GM23338 (cell line): ENCODE measurements at regions not wholly inside any gene's neighbourhood (a gene's known extent, or its start where the extent isn't known, plus 50 kb on each side); places are given as distances from the start of the nearest gene placed in this dataset.

Experiments used
- ATAC-seq: fragments of 200-7000 bp; cut with Tn5 transposase; 3 replicates; pipeline ENCODE4 v1.9.1; 2020
- DNase-seq: peaks from one replicate; pipeline ENCODE4 v3.0.0-alpha.2; 2015; ENCODE audit warnings: low spot score
- H2AFZ ChIP-seq: fragments of 200-600 bp; sonication (generic); 2 replicates; pipeline ENCODE4 v1.8.0; 2016; ENCODE audit warnings: antibody characterized with exemption, mild to moderate bottlenecking, moderate library complexity
- H3F3A ChIP-seq: fragments of 200-600 bp; sonication (generic); replicated peaks from 2 replicates; pipeline ENCODE4 v1.8.0; 2017; ENCODE audit warnings: antibody characterized with exemption, mixed run types, low read depth
- H3K27ac ChIP-seq: fragments of 200-600 bp; sonication (generic); 2 replicates; pipeline ENCODE4 v1.6.1; 2016; ENCODE audit warnings: low read depth
- H3K27me3 ChIP-seq: fragments of 200-600 bp; sonication (generic); 2 replicates; pipeline ENCODE4 v1.8.0; 2016; ENCODE audit warnings: mild to moderate bottlenecking, mixed run types, moderate library complexity; ENCODE audit not compliant: insufficient read depth
- H3K36me3 ChIP-seq: fragments of 200-600 bp; sonication (generic); 2 replicates; pipeline ENCODE4 v1.8.0; 2016; ENCODE audit warnings: mild to moderate bottlenecking; ENCODE audit not compliant: insufficient read depth
- H3K4me1 ChIP-seq: fragments of 200-600 bp; sonication (generic); 2 replicates; pipeline ENCODE4 v1.8.0; 2016; ENCODE audit warnings: mild to moderate bottlenecking, moderate library complexity; ENCODE audit not compliant: insufficient read depth
- H3K4me2 ChIP-seq: fragments of 200-600 bp; sonication (generic); 2 replicates; pipeline ENCODE4 v1.7.1; 2017; ENCODE audit warnings: mixed run types
- H3K4me3 ChIP-seq: fragments of 200-600 bp; sonication (generic); 2 replicates; pipeline ENCODE4 v1.6.1; 2016; ENCODE audit warnings: mixed run types
- H3K79me2 ChIP-seq: fragments of 200-600 bp; sonication (generic); replicated peaks from 2 replicates; pipeline ENCODE4 v1.8.0; 2017; ENCODE audit warnings: mild to moderate bottlenecking; ENCODE audit not compliant: insufficient read depth
- H3K9me2 ChIP-seq: fragments of 200-600 bp; sonication (generic); 2 replicates; pipeline ENCODE4 v1.8.0; 2017; ENCODE audit not compliant: insufficient read depth
- H4K20me1 ChIP-seq: fragments of 200-600 bp; sonication (generic); replicated peaks from 2 replicates; pipeline ENCODE4 v1.8.0; 2017; ENCODE audit warnings: mild to moderate bottlenecking; ENCODE audit not compliant: insufficient read depth
- H3K27ac Mint-ChIP-seq: 2 replicates; pipeline ENCODE4 v1.8.0; 2020; ENCODE audit warnings: inconsistent platforms, mild to moderate bottlenecking, moderate library complexity, mixed read lengths
- H3K27me3 Mint-ChIP-seq: 3 replicates; pipeline ENCODE4 v1.8.0; 2022; ENCODE audit warnings: low read depth, mild to moderate bottlenecking, moderate library complexity, mixed read lengths, inconsistent platforms; ENCODE audit not compliant: insufficient read depth, poor library complexity
- H3K36me3 Mint-ChIP-seq: 3 replicates; pipeline ENCODE4 v1.8.0; 2021; ENCODE audit warnings: low read depth, mild to moderate bottlenecking, inconsistent platforms, moderate library complexity, mixed read lengths
- H3K4me1 Mint-ChIP-seq: 3 replicates; pipeline ENCODE4 v1.8.0; 2020; ENCODE audit warnings: mild to moderate bottlenecking, inconsistent platforms, mixed read lengths
- H3K4me3 Mint-ChIP-seq: 3 replicates; pipeline ENCODE4 v1.8.0; 2021; ENCODE audit warnings: moderate library complexity, mild to moderate bottlenecking, inconsistent platforms, mixed read lengths
- H3K9me3 Mint-ChIP-seq: 3 replicates; pipeline ENCODE4 v1.8.0; 2020; ENCODE audit warnings: moderate library complexity, mild to moderate bottlenecking, inconsistent platforms, mixed read lengths
- CREB1 ChIP-seq: fragments of 250-450 bp; sonication (Bioruptor Pico); IDR thresholded peaks from 2 replicates; pipeline ENCODE4 v1.5.0; 2020; ENCODE audit warnings: low read depth, mild to moderate bottlenecking, moderate library complexity
- EZH2 ChIP-seq: fragments of 200-600 bp; sonication (generic); IDR thresholded peaks from one replicate; pipeline ENCODE4 v1.8.0; 2017; ENCODE audit warnings: antibody characterized with exemption, mild to moderate bottlenecking, low read depth; ENCODE audit not compliant: unreplicated experiment
- EZH2phosphoT487 ChIP-seq: fragments of 200-600 bp; sonication (generic); IDR thresholded peaks from one replicate; pipeline ENCODE4 v1.8.1; 2018; ENCODE audit warnings: antibody characterized with exemption; ENCODE audit not compliant: unreplicated experiment
- JUNB ChIP-seq: IDR thresholded peaks from one replicate; pipeline ENCODE4 v1.6.1; 2016; ENCODE audit warnings: antibody characterized with exemption; ENCODE audit not compliant: unreplicated experiment
- NANOG ChIP-seq: IDR thresholded peaks from 2 replicates; pipeline ENCODE4 v1.6.1; 2016; ENCODE audit warnings: antibody characterized with exemption, borderline replicate concordance
- POLR2AphosphoS5 ChIP-seq: IDR thresholded peaks from 2 replicates; pipeline ENCODE4 v1.6.1; 2016; ENCODE audit warnings: antibody characterized with exemption, low read depth
- STAT1 ChIP-seq: IDR thresholded peaks from one replicate; pipeline ENCODE4 v1.6.1; 2016; ENCODE audit warnings: antibody characterized with exemption; ENCODE audit not compliant: unreplicated experiment
- ZNF114 ChIP-seq: fragments of 250-450 bp; sonication (Bioruptor Pico); IDR thresholded peaks from 2 replicates; pipeline ENCODE4 v1.5.0; 2020; ENCODE audit warnings: mild to moderate bottlenecking, moderate library complexity
- ZNF331 ChIP-seq: fragments of 250-450 bp; sonication (Bioruptor Pico); IDR thresholded peaks from 2 replicates; pipeline ENCODE4 v1.5.0; 2020; ENCODE audit warnings: low read depth, mild to moderate bottlenecking, moderate library complexity
- TF ChIP-seq, protein P1 (sequence below): IDR thresholded peaks from 2 replicates; pipeline ENCODE4 v1.6.1; 2016; ENCODE audit warnings: antibody characterized with exemption
- TF ChIP-seq, protein P2 (sequence below): IDR thresholded peaks from one replicate; pipeline ENCODE4 v1.6.1; 2018; ENCODE audit warnings: antibody characterized with exemption; ENCODE audit not compliant: unreplicated experiment
- TF ChIP-seq, protein P3 (sequence below): fragments of 250-450 bp; sonication (Bioruptor Pico); IDR thresholded peaks from 2 replicates; pipeline ENCODE4 v1.5.0; 2020; ENCODE audit warnings: mild to moderate bottlenecking, moderate library complexity
- TF ChIP-seq, protein P4 (sequence below), 2 experiments: fragments of 200-600 bp in 1 of 2; sonication (generic) in 1 of 2; conservative IDR thresholded peaks; 2 replicates each; pipeline versions ENCODE4 v1.5.1 to v1.6.1; 2016 to 2017; ENCODE audit warnings: antibody characterized with exemption in 2 of 2, low read depth in 2 of 2, mild to moderate bottlenecking in 2 of 2, moderate library complexity in 1 of 2

DNA sequence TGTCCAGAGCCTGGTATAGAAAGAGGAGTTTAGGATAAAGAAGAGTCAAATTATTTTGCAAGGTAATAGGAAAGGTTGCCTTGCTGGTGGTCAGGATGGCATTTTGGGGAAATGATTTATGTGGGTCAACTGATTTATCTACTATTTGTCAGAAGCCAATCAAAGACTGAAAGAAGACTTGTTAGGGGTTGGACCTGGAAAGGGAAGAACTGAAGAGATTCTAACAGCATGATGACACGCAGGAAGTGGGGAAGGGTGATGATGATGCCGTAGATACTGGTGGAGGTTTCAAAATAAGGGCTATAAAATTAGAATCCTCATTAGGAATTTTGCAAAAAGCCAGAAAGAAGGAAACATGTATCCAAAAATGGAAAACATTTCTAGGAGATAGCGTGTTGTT is 60.7 kb upstream of the FGF14 start:
- Histone ChIP-seq H3K27ac (no peak overlapping the region), H3K4me3 (no peak overlapping the region), H3K27me3 (no peaks in the 10 kb centered on the region), H3K36me3 (no peaks in the 10 kb centered on the region), H3K4me1 (no peaks in the 10 kb centered on the region), H4K20me1 (no peaks in the 10 kb centered on the region), H3K4me2 (no peak overlapping the region), H3K79me2 (no peaks in the 10 kb centered on the region), H2AFZ (0 out of 2 replicates have a peak overlapping the region, but pooled peaks have one; percentile 24), H3F3A (no peaks in the 10 kb centered on the region), H3K9me2 (no peaks in the 10 kb centered on the region)
- H3K4me3 Mint-ChIP-seq: no peak overlapping the region
- no peaks in the 10 kb centered on the region for H3K9me3 Mint-ChIP-seq
- no peaks in the 10 kb centered on the region for H3K27me3 Mint-ChIP-seq
- DNase-seq (no peak), ATAC-seq (no peak)
- TF ChIP-seq, protein P1, sequence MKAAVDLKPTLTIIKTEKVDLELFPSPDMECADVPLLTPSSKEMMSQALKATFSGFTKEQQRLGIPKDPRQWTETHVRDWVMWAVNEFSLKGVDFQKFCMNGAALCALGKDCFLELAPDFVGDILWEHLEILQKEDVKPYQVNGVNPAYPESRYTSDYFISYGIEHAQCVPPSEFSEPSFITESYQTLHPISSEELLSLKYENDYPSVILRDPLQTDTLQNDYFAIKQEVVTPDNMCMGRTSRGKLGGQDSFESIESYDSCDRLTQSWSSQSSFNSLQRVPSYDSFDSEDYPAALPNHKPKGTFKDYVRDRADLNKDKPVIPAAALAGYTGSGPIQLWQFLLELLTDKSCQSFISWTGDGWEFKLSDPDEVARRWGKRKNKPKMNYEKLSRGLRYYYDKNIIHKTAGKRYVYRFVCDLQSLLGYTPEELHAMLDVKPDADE: no peak
- TF ChIP-seq, protein P2, sequence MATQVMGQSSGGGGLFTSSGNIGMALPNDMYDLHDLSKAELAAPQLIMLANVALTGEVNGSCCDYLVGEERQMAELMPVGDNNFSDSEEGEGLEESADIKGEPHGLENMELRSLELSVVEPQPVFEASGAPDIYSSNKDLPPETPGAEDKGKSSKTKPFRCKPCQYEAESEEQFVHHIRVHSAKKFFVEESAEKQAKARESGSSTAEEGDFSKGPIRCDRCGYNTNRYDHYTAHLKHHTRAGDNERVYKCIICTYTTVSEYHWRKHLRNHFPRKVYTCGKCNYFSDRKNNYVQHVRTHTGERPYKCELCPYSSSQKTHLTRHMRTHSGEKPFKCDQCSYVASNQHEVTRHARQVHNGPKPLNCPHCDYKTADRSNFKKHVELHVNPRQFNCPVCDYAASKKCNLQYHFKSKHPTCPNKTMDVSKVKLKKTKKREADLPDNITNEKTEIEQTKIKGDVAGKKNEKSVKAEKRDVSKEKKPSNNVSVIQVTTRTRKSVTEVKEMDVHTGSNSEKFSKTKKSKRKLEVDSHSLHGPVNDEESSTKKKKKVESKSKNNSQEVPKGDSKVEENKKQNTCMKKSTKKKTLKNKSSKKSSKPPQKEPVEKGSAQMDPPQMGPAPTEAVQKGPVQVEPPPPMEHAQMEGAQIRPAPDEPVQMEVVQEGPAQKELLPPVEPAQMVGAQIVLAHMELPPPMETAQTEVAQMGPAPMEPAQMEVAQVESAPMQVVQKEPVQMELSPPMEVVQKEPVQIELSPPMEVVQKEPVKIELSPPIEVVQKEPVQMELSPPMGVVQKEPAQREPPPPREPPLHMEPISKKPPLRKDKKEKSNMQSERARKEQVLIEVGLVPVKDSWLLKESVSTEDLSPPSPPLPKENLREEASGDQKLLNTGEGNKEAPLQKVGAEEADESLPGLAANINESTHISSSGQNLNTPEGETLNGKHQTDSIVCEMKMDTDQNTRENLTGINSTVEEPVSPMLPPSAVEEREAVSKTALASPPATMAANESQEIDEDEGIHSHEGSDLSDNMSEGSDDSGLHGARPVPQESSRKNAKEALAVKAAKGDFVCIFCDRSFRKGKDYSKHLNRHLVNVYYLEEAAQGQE: no peak
- TF ChIP-seq EZH2 (no peak), EZH2phosphoT487 (no peak), ZNF331 (CRISPR knock-in tag) (no peak), JUNB (no peak), CREB1 (no peak), POLR2AphosphoS5 (no peak), NANOG (no peak), ZNF114 (CRISPR knock-in tag) (no peak), STAT1 (no peak)
- TF ChIP-seq, protein P3, sequence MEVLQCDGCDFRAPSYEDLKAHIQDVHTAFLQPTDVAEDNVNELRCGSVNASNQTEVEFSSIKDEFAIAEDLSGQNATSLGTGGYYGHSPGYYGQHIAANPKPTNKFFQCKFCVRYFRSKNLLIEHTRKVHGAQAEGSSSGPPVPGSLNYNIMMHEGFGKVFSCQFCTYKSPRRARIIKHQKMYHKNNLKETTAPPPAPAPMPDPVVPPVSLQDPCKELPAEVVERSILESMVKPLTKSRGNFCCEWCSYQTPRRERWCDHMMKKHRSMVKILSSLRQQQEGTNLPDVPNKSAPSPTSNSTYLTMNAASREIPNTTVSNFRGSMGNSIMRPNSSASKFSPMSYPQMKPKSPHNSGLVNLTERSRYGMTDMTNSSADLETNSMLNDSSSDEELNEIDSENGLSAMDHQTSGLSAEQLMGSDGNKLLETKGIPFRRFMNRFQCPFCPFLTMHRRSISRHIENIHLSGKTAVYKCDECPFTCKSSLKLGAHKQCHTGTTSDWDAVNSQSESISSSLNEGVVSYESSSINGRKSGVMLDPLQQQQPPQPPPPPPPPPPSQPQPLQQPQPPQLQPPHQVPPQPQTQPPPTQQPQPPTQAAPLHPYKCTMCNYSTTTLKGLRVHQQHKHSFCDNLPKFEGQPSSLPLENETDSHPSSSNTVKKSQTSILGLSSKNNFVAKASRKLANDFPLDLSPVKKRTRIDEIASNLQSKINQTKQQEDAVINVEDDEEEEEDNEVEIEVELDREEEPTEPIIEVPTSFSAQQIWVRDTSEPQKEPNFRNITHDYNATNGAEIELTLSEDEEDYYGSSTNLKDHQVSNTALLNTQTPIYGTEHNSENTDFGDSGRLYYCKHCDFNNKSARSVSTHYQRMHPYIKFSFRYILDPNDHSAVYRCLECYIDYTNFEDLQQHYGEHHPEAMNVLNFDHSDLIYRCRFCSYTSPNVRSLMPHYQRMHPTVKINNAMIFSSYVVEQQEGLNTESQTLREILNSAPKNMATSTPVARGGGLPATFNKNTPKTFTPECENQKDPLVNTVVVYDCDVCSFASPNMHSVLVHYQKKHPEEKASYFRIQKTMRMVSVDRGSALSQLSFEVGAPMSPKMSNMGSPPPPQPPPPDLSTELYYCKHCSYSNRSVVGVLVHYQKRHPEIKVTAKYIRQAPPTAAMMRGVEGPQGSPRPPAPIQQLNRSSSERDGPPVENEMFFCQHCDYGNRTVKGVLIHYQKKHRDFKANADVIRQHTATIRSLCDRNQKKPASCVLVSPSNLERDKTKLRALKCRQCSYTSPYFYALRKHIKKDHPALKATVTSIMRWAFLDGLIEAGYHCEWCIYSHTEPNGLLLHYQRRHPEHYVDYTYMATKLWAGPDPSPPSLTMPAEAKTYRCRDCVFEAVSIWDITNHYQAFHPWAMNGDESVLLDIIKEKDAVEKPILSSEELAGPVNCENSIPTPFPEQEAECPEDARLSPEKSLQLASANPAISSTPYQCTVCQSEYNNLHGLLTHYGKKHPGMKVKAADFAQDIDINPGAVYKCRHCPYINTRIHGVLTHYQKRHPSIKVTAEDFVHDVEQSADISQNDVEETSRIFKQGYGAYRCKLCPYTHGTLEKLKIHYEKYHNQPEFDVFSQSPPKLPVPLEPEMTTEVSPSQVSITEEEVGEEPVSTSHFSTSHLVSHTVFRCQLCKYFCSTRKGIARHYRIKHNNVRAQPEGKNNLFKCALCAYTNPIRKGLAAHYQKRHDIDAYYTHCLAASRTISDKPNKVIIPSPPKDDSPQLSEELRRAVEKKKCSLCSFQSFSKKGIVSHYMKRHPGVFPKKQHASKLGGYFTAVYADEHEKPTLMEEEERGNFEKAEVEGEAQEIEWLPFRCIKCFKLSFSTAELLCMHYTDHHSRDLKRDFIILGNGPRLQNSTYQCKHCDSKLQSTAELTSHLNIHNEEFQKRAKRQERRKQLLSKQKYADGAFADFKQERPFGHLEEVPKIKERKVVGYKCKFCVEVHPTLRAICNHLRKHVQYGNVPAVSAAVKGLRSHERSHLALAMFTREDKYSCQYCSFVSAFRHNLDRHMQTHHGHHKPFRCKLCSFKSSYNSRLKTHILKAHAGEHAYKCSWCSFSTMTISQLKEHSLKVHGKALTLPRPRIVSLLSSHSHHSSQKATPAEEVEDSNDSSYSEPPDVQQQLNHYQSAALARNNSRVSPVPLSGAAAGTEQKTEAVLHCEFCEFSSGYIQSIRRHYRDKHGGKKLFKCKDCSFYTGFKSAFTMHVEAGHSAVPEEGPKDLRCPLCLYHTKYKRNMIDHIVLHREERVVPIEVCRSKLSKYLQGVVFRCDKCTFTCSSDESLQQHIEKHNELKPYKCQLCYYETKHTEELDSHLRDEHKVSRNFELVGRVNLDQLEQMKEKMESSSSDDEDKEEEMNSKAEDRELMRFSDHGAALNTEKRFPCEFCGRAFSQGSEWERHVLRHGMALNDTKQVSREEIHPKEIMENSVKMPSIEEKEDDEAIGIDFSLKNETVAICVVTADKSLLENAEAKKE (CRISPR knock-in tag): no peak
- TF ChIP-seq, protein P4, sequence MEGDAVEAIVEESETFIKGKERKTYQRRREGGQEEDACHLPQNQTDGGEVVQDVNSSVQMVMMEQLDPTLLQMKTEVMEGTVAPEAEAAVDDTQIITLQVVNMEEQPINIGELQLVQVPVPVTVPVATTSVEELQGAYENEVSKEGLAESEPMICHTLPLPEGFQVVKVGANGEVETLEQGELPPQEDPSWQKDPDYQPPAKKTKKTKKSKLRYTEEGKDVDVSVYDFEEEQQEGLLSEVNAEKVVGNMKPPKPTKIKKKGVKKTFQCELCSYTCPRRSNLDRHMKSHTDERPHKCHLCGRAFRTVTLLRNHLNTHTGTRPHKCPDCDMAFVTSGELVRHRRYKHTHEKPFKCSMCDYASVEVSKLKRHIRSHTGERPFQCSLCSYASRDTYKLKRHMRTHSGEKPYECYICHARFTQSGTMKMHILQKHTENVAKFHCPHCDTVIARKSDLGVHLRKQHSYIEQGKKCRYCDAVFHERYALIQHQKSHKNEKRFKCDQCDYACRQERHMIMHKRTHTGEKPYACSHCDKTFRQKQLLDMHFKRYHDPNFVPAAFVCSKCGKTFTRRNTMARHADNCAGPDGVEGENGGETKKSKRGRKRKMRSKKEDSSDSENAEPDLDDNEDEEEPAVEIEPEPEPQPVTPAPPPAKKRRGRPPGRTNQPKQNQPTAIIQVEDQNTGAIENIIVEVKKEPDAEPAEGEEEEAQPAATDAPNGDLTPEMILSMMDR (conservative IDR thresholded peaks at IDR 0.05; ENCODE audit: low read depth in 2 of 2): no peak
- H3K4me1 Mint-ChIP-seq: no peaks in the 10 kb centered on the region
- H3K36me3 Mint-ChIP-seq: no peaks in the 10 kb centered on the region
- H3K27ac Mint-ChIP-seq: no peak overlapping the region
